ENCODE measurements at regions not wholly inside any gene's neighbourhood (a gene's known extent, or its start where the extent isn't known, plus 50 kb on each side); places are given as distances from the start of the nearest gene placed in this dataset.

DNA sequence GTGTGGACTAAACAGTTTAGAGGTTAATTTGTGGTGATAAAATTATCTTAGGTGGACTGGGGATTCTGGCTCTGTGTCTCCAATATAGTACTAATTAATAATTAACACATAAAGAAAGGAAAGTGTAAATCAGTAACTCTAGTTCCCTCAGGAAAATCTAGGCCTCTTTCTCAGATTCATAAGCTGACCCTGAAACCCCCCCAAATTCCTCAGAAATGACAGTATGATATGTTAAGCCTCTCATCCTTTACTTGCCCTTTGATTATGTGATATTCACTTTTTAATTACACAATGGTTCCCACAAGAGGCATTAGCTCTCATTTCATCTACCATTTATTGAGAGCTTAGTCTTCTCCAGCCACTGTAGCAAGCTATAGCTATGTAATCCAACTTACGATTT, 636.2 kb upstream of the SEMA6A start:
- Histone ChIP-seq H3K4me3 (no peak overlapping the region), H3K27ac (no peak overlapping the region), H3K4me1 (no peaks in the 10 kb centered on the region), H3K4me2 (no peak overlapping the region), H3K9me3 (no peaks in the 10 kb centered on the region)
- POLR2A ChIA-PET, result no interaction called here
- FAIRE-seq, result no peak
- CTCF ChIA-PET, result no interaction called here
- TF ChIP-seq BHLHE40 (IDR thresholded peaks at IDR 0.05; ENCODE audit: low read depth, low read length) (no peak), JUNB (IDR thresholded peaks at IDR 0.05) (no peak), KDM5A (IDR thresholded peaks at IDR 0.05) (no peak), GATA3 (IDR thresholded peaks at IDR 0.05; ENCODE audit: borderline replicate concordance) (no peak), RCOR1 (IDR thresholded peaks at IDR 0.05; ENCODE audit: low read depth, low read length) (no peak), EHF (CRISPR knock-in tag; IDR thresholded peaks at IDR 0.05) (no peak), SMC3 (IDR thresholded peaks at IDR 0.05) (no peak), EHMT2 (IDR thresholded peaks at IDR 0.05; ENCODE audit: low read depth) (no peak), ESRRA (IDR thresholded peaks at IDR 0.05; ENCODE audit: borderline replicate concordance, low read length) (no peak), RAD21 (conservative IDR thresholded peaks at IDR 0.05 in 1 of 2, IDR thresholded peaks at IDR 0.05 in 1 of 2) (no peak), CEBPB (IDR thresholded peaks at IDR 0.05) (no peak), BCL3 (IDR thresholded peaks at IDR 0.05) (no peak), POLR2AphosphoS2 (conservative IDR thresholded peaks at IDR 0.05; ENCODE audit: low read length) (no peak), FOSB (CRISPR knock-in tag; IDR thresholded peaks at IDR 0.05) (no peak), MAX (IDR thresholded peaks at IDR 0.05) (no peak), CHD2 (IDR thresholded peaks at IDR 0.05; ENCODE audit: low read length, partially characterized antibody) (no peak)
- TF ChIP-seq, protein P1, sequence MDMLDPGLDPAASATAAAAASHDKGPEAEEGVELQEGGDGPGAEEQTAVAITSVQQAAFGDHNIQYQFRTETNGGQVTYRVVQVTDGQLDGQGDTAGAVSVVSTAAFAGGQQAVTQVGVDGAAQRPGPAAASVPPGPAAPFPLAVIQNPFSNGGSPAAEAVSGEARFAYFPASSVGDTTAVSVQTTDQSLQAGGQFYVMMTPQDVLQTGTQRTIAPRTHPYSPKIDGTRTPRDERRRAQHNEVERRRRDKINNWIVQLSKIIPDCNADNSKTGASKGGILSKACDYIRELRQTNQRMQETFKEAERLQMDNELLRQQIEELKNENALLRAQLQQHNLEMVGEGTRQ (IDR thresholded peaks at IDR 0.05), result no peak
- TF ChIP-seq, protein P2, sequence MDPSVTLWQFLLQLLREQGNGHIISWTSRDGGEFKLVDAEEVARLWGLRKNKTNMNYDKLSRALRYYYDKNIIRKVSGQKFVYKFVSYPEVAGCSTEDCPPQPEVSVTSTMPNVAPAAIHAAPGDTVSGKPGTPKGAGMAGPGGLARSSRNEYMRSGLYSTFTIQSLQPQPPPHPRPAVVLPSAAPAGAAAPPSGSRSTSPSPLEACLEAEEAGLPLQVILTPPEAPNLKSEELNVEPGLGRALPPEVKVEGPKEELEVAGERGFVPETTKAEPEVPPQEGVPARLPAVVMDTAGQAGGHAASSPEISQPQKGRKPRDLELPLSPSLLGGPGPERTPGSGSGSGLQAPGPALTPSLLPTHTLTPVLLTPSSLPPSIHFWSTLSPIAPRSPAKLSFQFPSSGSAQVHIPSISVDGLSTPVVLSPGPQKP (IDR thresholded peaks at IDR 0.05; ENCODE audit: low read depth, low read length), result no peak
- 13% methylated on average over 1 of the region's 1 CpG for WGBS (ENCODE audit: missing lambda C conversion rate)
- no peak for DNase-seq (ENCODE audit: low read depth in 1 of 2, low spot score in 1 of 2)
- no peak for ATAC-seq

DNA sequence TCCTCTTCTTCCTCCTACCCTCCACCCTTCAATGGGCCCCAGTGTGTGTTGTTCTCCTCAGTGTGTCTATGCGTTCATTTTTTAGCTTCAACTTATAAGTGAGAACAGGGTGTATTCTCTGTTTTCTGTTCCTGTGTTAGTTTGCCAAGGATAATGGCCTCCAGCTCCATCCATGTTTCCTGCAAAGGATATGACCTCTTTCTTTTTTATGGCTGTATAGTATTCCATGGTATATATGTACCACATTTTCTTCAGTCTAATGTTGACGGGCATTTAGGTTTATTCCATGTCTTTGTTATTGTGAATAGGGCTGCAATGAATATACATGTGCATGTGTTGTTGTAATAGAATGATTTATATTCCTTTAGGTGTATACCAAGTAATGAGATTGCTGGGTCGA, 634.9 kb upstream of the SEMA6A start:
- no peak for ATAC-seq
- POLR2A ChIA-PET, result no interaction called here
- Histone ChIP-seq H3K4me1 (no peaks in the 10 kb centered on the region), H3K4me3 (no peak overlapping the region), H3K4me2 (no peak overlapping the region), H3K9me3 (no peaks in the 10 kb centered on the region), H3K27ac (no peak overlapping the region)
- no peak for FAIRE-seq
- 35% methylated on average over 3 of the region's 3 CpGs for WGBS (ENCODE audit: missing lambda C conversion rate)
- TF ChIP-seq JUNB (IDR thresholded peaks at IDR 0.05) (no peak), MAX (IDR thresholded peaks at IDR 0.05) (no peak), PHF8 (IDR thresholded peaks at IDR 0.05; ENCODE audit: borderline replicate concordance, low read depth) (no peak), NFE2L2 (conservative IDR thresholded peaks at IDR 0.05; ENCODE audit: low read length) (no peak), POLR2A (IDR thresholded peaks at IDR 0.05; ENCODE audit: low read length) (no peak), MYC (IDR thresholded peaks at IDR 0.05; ENCODE audit: borderline replicate concordance, low read length) (no peak), CBX2 (IDR thresholded peaks at IDR 0.05; ENCODE audit: borderline replicate concordance, low read depth) (no peak), MAZ (IDR thresholded peaks at IDR 0.05; ENCODE audit: borderline replicate concordance, low read depth, low read length) (no peak)
- CTCF ChIA-PET, result no interaction called here
- DNase-seq (ENCODE audit: low read depth in 1 of 2, low spot score in 1 of 2), result no peak
